Heart left ventricle (tissue), 13 donors: ENCODE measurements at regions not wholly inside any gene's neighbourhood (a gene's known extent, or its start where the extent isn't known, plus 50 kb on each side); places are given as distances from the start of the nearest gene placed in this dataset.

ENCODE experiments used
- CTCF ChIP-seq, 12 donors: fragments of 200-600 bp; sonication (generic) in 4 of 12; IDR thresholded peaks; one replicate each; pipeline versions ENCODE4 v1.5.0 to v1.8.0; 2018 to 2022; ENCODE audit warnings: antibody characterized with exemption in 12 of 12, mild to moderate bottlenecking in 5 of 12
- POLR2A ChIP-seq, 2 donors: fragments of 450-650 bp; IDR thresholded peaks; one replicate each; pipeline ENCODE4 v1.6.1; 2017; ENCODE audit warnings: antibody characterized with exemption in 2 of 2, mild to moderate bottlenecking in 2 of 2, moderate library complexity in 2 of 2
- donor health status: ischemic (EF 13 %, LVEDD 7.1; RV severe dilation, severe dysfunction).
- donor health status: DM: no; HTN: yes; CAD: no.
- donor health status: DM: no; HTN: no; CAD: no.
- donor health status: ischemic (EF 25% LVEDD 6.9; RV normal size, moderate dysfunction).
- donor health status: ischemic (EF 25% LVEDD 5.7; RV mildly dilated, moderate dysfunction).
- donor health status: ischemic (EF 35%, LVEDD 5.7; RV mildly dilated, moderate dysfunction).
- donor health status: nonischemic (EF 11% LVEDD 7.7; RV severe dilation, severe dysfunction).
- donor health status: DM: yes; HTN: yes; CAD: no.
- donor health status: PGD.
- donor health status: ischemic (EF 29% LVEDD 5.4; RV normal size, mild dysfunction).
- donor health status: nonischemic (EF 23%, LVEDD 6.1; RV moderate dilation, normal function).

- no peak for TF ChIP-seq POLR2A (IDR thresholded peaks at IDR 0.05)
- no peak for TF ChIP-seq CTCF (IDR thresholded peaks at IDR 0.05)
Measured at GRCh38 chr2:137737559-137737958, 226.7 kb upstream of the HNMT start.
